Dedifferentiated amniotic fluid mesenchymal stem cell (primary cell): ENCODE measurements at regions not wholly inside any gene's neighbourhood (a gene's known extent, or its start where the extent isn't known, plus 50 kb on each side); places are given as distances from the start of the nearest gene placed in this dataset.
"Not testable (repeated sequence)": the region's sequence is repeated elsewhere in the genome, so short reads cannot be mapped to it uniquely, and the experiment has no call there.

ENCODE experiments used
- DNase-seq: peaks from one replicate; pipeline ENCODE4 v3.0.0-alpha.2; 2016; ENCODE audit errors: extremely low spot score

DNA sequence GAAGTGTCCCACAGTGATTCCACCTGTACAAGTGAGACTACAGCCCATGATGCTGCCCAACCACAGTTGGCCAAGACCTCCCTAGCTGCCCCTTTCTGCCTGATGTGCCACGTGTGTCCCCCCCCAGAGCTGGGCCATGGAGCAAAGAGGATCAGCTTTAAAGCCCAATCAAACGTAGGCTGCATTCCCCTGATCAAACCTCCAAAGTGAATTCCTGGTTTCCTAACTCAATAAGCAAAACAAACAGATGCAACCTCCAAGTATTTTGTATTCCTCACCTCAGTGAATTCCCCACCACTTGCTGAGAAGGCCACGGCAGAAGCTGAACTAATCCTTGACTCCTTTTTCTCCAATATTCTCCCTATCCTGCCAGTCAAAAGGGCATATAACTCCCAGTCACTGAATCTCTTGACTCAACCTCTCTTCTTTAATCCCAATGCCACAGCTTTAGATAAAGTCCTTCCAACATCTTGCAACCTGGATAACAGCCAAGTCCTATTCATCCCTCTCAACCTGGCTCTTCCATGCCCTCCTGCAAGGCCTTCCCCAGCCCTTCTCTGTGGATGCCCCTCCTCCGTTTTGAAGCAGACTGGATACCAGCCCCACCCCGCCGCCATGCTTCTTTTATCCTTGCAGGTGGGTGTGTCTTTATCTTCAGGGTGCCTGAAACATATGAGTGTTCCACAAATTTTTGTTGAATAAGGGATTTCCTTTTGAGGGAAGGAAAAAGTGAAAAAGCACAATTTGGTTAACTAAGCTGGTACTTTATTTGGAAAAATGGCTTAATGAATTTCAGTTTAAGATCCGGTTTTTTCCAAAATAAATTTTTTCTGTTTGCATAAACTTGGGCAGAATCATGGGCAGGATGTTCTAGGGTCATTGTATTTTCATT, 285.2 kb upstream of the MKLN1 start:
- DNase-seq = no peak

DNA sequence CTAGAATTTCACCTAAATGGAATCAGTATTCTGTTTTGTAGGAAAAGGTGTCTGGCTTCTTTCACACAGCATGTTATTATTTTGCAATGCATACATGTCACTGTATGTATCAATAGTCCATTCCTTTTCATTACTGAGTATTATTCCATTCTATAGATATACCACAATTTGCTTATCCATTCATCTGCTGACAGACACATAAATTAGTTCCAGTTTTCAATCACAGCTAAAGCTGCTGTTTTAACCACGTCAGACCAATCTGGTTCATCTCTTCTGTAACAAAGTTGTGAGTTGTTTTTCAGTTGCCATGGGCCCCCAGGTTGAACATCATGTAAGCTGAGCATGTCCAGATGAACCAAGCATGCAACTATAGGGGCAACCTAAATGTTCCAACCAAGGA, 282.1 kb upstream of the MKLN1 start:
- DNase-seq = no peak

DNA sequence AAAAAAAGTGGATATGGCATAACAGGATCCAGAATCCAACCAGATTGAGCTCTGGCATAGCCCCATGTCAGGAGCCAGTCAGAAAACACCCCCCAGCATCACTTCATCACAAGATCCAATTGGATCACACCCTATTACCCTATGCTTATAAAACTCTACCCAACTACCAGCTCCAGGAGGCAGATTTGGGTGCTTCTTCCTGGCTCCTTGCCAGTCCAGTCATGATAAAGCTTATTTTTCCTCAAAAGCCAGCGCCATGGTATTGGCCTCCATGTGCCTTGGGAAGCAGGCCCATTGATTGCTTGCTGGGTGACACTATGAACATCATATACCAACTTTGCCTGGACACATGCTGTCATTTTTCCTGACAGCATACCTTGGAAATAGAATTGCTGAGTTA, 281.4 kb upstream of the MKLN1 start:
- no peak for DNase-seq

DNA sequence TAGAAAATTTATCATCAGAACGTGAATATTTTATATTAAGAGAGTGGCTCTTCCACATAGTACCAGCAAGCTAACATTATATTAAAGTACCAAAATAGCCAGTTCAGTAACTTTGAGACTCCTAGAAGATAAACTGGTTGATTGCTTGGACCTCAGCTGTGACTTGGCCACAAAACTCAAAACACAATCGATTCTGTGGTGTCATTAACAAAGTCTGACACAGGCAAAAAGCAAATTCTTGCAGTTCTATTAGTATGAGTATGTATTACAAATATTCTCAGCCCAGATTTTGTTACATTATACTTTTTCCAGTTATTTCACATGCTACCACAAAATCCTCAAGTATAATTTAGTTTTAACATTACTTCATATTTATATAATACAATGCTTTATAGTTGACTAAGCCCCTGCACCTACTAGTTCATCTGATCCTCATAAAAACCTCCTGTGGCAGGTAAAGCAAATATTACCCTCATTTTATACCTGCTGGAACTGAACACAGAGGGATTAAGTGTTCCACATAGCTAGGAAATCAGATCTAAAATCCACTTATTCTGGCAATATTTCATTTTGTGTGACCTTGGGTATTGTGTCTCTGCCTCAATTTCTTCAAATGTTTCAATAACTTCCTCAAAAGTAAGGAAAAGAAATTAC, 279.9 kb upstream of the MKLN1 start:
- DNase-seq = no peak

DNA sequence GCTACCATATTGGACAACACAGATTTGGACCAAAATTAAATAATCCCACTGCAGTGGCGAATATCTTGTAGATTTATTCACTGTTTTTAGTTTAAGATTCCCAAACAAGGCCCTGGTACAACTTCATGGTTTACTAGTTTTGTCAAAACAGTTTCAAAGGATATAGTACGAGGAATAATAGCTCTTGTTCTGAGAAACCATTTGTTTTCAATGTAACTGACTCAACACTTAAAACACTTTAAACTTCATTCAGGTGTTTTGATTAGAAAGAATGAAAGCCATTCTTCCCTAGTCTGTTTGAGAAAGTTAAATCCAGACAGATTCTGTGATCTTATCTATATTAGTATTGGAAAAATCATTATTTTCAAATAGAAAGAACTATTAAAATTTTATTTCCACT, 276.4 kb upstream of the MKLN1 start:
- no peak for DNase-seq

DNA sequence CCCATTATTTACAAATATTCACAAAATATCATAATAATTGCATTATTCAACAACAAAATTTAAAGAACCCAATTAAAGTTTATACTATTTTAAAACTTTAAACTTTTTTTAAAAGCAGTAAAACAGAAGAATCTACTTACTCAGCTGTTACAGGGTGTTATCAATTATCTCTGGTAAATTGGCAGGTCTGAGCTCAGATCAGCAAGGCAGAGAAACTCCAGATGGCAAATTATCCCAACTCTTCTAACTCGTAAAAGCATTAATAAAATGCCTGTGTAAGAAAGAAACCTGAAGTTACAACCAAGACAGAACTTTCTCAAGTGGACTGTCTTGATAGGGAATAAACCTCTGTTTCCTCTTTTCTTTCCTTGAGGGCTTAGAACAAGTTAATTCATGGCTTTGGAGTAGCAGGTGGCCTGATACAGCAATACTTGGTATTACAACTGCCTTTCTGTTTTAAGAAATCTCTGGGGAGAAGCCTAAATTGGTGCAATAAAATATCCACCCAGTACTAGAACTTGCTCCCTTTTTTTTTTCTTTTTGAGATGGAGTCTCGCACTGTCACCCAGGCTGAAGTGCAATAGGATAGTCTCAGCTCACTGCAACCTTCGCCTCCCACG, 275.3 kb upstream of the MKLN1 start:
- no peak for DNase-seq

DNA sequence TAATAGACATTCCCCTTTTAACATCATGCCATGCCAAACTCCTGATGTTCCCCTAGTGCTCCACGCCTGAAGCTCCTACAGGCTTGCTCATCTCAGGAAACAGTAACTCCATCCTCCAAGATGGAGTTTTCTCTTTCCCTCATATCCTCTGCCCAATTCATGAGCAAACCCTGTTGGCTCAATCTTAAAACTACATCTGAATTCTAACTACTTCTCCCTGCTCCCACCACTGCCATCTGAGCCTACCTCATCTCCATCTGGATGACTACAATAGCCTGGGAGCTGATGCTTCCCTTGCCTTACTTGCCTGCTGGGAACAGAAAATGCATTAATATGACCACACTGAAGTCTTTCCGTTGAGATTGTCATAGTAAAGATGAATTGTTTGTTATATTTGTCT, 271.7 kb upstream of the MKLN1 start:
- DNase-seq = no peak

DNA sequence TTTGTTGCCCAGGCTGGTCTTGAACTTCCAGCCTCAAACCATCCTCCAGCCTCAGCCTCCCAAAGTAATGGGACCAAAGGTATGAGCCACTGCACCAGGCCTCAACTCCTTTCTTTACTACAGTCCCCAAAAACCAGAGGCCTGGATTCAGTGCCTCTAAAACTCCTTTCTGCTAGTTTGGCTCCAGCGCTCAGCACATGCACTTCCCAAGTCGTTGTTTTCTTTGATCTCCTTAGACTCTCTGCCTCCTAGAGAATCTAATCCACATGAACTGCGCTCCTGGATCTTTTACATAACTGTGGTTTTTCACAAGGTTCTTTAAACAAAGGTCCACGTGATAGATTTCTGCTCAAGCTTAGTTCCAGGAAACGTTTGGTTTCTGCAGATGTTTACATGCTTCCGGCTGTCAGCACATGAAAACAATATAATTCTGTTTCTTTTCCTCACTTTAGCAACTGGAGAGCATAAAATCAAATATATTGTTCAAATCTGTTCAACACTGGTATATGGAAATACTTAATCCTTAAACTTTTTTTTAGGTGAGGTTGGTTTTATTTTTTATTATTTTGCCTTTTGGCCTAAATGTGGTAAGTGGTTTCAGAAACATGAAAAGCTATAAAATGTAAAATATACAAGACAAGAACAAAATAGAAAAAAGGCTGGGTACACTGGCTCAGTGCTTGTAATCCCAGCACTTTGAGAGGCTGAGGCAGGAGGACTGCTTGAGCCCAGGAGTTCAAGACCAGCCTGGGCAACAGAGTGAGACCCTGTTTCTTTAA, 270.5 kb upstream of the MKLN1 start:
- peak; percentile 81 for DNase-seq

DNA sequence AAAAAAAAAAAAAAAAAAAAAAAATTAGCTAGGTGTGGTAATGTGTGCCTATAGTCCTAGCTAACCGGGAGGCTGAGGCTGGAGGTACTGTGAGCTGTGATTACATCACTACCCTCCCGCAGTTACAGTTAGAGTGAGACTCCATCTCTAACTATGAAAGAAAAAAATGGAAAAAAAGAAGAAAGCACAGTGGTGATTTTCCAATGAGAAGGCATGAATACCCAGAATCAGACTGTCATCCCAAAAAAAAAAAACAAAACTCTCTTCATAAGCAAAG, 269.9 kb upstream of the MKLN1 start:
- no peak for DNase-seq

DNA sequence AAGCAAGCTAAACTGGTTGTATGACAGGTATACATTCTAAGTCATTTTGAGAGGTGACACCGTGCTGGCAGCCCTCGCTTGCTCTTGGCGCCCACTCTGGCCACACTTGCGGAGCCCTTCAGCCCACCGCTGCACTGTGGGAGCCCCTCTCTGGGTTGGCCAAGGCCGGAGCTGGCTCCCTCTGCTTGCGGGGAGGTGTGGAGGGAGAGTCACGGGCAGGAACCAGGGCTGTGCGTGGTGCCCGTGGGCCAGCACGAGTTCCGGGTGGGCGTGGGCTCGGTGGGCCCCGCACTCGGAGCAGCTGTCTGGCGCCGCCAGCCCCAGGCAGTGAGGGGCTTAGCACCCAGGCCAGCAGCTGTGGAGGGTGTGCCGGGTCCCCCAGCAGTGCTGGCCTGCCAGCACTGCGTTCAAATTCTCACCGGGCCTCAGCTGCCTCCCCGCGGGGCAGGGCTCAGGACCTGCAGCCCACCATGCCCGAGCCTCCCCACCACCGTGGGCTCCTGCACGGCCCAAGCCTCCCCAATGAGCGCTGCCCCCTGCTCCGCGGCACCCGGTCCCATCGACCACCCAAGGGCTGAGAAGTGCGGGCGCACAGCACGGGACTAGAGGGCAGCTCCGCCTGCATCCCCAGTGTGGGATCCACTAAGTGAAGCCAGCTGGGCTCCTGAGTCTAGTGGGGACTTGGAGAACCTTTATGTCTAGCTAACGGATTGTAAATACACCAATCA, 269.0 kb upstream of the MKLN1 start:
- DNase-seq = not testable (repeated sequence)

DNA sequence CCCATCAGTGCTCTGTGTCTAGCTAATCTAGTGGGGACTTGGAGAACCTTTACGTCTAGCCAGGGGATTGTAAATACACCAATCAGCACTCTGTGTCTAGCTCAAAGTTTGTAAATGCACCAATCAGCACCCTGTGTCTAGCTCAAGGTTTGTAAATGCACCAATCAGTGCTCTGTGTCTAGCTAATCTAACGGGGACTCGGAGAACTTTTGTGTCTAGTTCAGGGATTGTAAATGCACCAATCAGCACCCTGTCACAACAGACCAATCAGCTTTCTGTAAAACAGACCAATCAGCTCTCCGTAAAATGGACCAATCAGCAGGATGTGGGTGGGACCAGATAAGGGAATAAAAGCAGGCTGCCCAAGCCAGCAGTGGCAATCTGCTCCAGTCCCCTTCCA, 268.3 kb upstream of the MKLN1 start:
- DNase-seq = not testable (repeated sequence)

DNA sequence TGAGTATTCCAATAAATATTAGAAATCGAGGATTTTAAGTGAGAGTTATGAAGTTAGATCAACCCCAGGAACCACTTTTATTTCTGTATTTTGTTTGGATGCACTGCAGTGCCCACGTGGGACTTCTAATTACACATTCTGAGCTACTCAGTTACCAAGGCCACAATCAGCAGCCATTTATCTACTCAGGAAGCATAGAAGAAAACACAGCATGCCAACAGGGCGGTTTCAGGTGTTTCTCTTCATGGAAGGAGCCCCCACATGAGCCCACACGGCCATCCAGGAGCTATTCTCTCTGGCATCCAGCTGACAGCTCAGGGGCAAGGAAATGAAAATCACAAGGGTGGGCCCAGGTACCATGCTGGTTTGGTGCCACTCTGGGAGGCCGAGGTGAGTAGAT, 266.5 kb upstream of the MKLN1 start:
- DNase-seq = no peak

DNA sequence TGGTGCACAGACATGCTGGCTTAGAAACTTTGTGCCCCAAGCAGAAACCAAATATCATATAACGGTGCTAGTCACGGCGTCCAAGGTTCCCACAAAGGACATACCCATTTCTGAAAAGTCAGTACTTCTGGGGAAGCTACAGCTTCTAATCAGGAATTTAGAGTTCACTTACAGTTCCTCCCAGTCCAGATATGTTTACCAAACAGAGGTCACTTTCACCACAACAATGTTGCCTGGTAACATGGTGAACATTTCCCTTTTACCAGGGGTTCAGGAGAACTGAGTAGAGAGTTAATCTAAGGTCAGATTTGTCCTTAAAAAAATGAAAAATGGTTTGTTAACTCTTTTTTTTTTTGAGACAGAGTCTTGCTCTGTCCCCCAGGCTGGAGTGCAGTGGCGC, 265.9 kb upstream of the MKLN1 start:
- DNase-seq = no peak

DNA sequence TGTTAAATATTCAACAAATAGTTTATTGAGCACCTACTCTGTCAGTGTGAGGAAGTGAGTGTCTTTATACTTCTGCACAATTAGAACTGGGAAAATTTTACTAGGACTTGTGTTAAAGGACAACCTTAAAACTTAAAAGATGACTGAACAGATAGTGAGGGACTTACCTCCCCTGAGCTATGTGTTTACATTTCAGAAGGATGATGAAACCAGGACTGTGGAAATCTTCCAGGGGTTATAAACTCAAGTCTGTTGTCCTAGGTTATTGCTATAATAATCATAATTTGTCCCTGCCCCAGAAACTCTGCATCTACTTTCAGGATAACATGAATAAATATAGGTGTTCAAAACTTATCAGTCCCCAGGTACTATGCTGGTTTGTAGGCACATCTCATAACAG, 261.0 kb upstream of the MKLN1 start:
- no peak for DNase-seq

DNA sequence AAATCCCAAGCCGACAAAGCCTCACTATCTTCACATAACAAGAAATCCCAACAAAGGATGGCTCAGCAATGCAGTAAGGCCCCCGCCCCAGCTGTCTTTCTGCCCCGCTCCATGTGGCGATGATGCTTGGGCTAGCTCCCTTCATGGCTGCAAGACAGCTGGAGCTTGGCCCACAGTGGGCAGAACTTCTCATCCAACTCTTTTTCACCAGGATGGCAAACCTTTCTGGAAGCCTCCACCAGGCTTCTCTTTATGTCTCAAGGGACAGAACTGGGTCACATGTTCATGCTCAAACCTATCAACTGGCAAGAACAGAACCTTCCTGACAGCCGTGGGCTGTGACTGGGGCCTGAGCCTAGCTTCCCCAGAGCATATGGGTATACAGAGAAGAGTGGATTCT, 260.5 kb upstream of the MKLN1 start:
- no peak for DNase-seq

DNA sequence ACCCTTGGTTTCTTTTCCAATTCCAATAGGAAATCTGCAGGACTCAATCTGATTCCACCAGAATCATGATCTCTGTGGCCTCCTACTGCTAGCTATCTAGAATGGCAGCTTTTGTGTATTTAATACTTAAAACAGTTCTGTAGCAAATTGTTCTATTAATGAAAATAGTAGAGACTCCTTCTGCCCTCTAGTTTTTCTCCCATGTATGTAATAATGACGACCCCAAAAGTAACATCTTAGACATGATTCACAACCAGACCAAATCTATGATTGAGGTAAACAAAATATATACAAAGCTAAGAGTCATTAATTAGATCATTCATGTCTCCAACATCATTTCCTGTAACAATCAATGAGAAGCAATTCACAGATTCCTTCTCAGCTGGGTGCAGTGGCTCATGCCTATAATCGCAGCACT, 259.1 kb upstream of the MKLN1 start:
- no peak for DNase-seq

DNA sequence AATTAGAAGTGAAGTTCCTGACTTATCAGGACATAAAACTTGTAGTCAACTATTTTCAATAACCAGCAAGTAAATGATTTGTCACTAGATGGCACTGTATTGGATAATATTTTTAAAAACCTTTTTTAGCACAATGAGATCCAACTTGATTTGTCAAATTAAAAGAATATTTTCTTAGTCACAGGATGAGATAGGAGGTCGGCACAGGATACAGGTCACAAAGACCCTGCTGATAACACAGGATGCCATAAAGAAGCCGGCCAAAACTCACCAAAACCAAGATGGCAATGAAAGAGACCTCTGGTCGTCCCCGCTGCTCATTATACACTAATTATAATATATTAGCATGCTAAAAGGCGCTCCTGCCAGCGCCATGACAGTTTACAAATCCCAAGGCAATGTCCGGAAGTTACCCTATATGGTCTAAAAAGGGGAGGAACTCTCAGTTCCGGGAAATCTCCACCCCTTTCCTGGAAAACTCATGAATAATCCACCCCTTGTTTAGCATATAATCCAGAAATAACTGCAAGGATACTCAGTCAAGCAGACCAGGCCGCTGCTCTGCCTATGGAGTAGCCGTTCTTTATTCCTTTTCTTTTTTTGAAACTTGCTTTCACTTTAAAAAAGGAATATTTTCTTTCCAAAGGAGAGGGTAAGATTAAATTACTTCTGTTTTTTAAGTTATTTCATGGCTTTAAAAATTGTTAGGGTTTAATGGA, 255.7 kb upstream of the MKLN1 start:
- DNase-seq = peak; percentile 27

DNA sequence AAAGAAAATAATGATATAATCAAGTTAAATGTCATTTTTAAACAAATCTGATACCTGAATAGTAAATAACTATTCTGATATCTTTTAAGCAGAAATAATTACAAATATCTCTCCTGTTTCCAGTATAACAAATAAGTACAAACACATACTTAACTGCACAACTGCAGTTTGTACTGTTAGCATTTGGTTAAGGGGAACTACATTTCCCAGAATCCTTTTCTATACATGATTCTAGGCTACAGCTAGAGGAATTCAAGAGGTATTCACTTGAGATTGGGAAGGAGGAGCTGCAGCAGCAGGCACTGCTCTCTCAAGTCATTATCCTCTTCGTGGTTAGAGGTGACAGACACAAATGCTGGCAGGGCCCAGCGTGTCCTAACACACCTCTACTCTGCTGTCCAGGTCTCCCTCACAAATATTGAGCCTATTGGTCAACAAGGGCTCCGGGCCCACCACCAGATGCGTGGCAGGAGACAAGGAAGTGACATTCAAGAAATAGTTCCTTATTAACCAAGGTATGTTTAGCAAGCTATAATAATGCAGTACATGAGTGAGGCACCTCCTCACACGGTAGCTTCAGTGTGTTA, 255.1 kb upstream of the MKLN1 start:
- DNase-seq = no peak

DNA sequence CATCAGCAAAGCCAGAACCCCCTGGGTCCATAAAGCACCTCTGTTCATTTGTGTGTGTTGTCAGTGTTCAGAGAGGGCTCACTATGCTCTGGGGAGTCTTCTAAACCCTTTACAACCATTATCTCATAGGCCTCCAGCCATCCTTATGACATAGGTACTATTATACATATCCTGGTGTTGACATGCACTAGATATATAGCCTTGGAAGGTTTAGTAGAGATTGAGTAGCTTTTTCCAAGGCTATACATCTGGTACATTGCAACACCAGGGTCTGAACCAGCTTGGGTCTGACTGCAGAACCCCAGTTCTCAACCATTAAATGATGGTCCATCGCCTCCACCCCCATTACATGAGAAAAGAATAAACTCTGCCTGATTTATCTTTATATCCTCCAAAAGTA, 253.6 kb upstream of the MKLN1 start:
- no peak for DNase-seq

DNA sequence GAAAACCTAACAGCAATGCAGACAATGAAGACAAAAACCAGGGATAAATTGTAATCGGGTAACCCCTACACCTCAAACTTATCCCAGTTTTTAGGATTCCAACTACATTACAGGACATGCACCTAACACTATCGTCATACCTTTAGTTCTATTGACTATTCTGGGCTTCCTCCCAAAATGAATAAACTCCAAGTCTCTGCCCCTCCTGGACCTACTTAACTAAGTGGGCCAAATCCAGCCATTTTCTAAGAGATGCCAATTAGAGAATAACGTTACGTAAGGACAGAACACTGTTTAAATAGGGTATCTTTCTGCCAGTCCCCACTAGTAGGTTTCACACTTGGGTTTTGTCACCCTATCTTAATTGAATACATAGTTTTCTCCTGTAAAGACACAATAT, 253.1 kb upstream of the MKLN1 start:
- DNase-seq = no peak

DNA sequence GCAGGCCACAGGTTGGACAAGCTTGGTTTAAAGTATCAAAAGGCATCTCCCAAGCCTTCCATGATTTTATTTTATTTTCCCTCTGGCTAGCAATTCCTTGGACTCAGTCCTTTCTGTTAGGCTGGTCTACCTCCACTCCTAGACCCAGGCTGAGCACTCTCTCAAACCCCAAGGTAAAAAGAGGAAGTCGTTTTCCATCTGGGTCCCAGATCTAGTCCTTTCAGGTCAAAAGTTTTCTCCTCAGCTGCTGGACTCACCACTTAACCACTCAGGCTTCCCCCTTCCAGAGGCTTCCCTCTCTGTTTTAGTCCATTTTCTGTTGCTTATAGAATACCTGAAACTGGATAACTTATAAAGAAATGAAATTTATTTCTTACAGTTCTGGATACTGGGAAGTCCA, 252.3 kb upstream of the MKLN1 start:
- no peak for DNase-seq
